ENCODE measurements at regions not wholly inside any gene's neighbourhood (a gene's known extent, or its start where the extent isn't known, plus 50 kb on each side); places are given as distances from the start of the nearest gene placed in this dataset.

- TF ChIP-seq CTCF (IDR thresholded peaks at IDR 0.05; ENCODE audit: low read length) (no peak), EZH2 (optimal IDR thresholded peaks at IDR 0.05; ENCODE audit: low read depth, low read length) (no peak)
Measured at GRCh38 chr18:4691836-4692235, 236.7 kb upstream of the DLGAP1 start.
